Esophagus muscularis mucosa (tissue), 4 donors: ENCODE measurements at regions not wholly inside any gene's neighbourhood (a gene's known extent, or its start where the extent isn't known, plus 50 kb on each side); places are given as distances from the start of the nearest gene placed in this dataset.

Experiments used
- DNase-seq: peaks from one replicate; pipeline ENCODE4 v3.0.0-alpha.2; 2017; ENCODE audit errors: extremely low spot score
- H3K27ac ChIP-seq, 4 donors: fragments of 200-600 bp; sonication (generic); replicated peaks in 1 of 4; 1 replicate in 3 of 4; 2 replicates in 1 of 4; pipeline ENCODE4 v1.5.1; 2016 to 2019; ENCODE audit warnings: mild to moderate bottlenecking in 1 of 4
- H3K27me3 ChIP-seq, 4 donors: fragments of 200-600 bp; sonication (generic); one replicate each; pipeline versions ENCODE4 v1.5.1 to v1.6.0; 2016 to 2019
- H3K36me3 ChIP-seq, 4 donors: fragments of 200-600 bp; sonication (generic); one replicate each; pipeline ENCODE4 v1.5.1; 2016 to 2019
- H3K4me1 ChIP-seq, 4 donors: fragments of 200-600 bp; sonication (generic); one replicate each; pipeline ENCODE4 v1.5.1; 2016 to 2019
- H3K4me3 ChIP-seq, 4 donors: fragments of 200-600 bp; sonication (generic); 1 replicate in 2 of 4; 2 replicates in 2 of 4; pipeline ENCODE4 v1.5.1; 2016 to 2019; ENCODE audit warnings: mild to moderate bottlenecking in 4 of 4, moderate library complexity in 1 of 4
- H3K9me3 ChIP-seq, 4 donors: fragments of 200-600 bp; sonication (generic); 1 replicate in 3 of 4; 2 replicates in 1 of 4; pipeline ENCODE4 v1.5.1; 2016 to 2019
- CTCF ChIP-seq, 3 experiments: fragments of 200-600 bp in 2 of 3; fragments of 450-650 bp in 1 of 3; sonication (generic) in 2 of 3; IDR thresholded peaks; one replicate each; pipeline ENCODE4 v1.5.1; 2017 to 2019; ENCODE audit warnings: antibody characterized with exemption in 3 of 3, mild to moderate bottlenecking in 2 of 3, moderate library complexity in 1 of 3
- EP300 ChIP-seq: sonication (generic); formaldehyde crosslinking; IDR thresholded peaks from one replicate; pipeline ENCODE4 v1.6.1; 2017; ENCODE audit warnings: antibody characterized with exemption
- POLR2A ChIP-seq: fragments of 450-650 bp; IDR thresholded peaks from one replicate; pipeline ENCODE4 v1.6.1; 2017; ENCODE audit warnings: antibody characterized with exemption, moderate library complexity, mild to moderate bottlenecking, low read depth
- POLR2AphosphoS5 ChIP-seq, 2 donors: sonication (generic); formaldehyde crosslinking; IDR thresholded peaks; one replicate each; pipeline ENCODE4 v1.6.1; 2017; ENCODE audit warnings: antibody characterized with exemption in 2 of 2
- whole genome bisulfite sequencing: methylation state at CpG from one replicate; pipeline ENCODE4 v1.1.5; 2018; 5-methylcytosine and 5-hydroxymethylcytosine counted together
- intact Hi-C: fragments of 100-400 bp; cut with DNase I; formaldehyde crosslinking; loops from one replicate; pipeline ENCODE4 v1.15.1; 2023

GRCh38 chr7:54678763-54679489 lies 80.1 kb downstream of the SEC61G start:
- H3K9me3 ChIP-seq, result no peaks in the 10 kb centered on the region
- no peak for TF ChIP-seq POLR2A
- TF ChIP-seq EP300, result no peak
- no peak for TF ChIP-seq POLR2AphosphoS5 (IDR thresholded peaks at IDR 0.05)
- no peak for TF ChIP-seq CTCF (IDR thresholded peaks at IDR 0.05)
- no peaks in the 10 kb centered on the region for H3K27me3 ChIP-seq
- DNase-seq, result no peak
- H3K27ac ChIP-seq, result no peak overlapping the region
- intact Hi-C loops, result no loop called here
- no peaks in the 10 kb centered on the region for H3K36me3 ChIP-seq
- H3K4me3 ChIP-seq, result no peak overlapping the region
- H3K4me1 ChIP-seq, result no peaks in the 10 kb centered on the region
- WGBS, result 92% methylated on average over 6 of the region's 6 CpGs

GRCh38 chr7:54674891-54675290 lies 84.1 kb downstream of the SEC61G start:
- TF ChIP-seq POLR2AphosphoS5 (IDR thresholded peaks at IDR 0.05) (no peak), CTCF (IDR thresholded peaks at IDR 0.05) (no peak), EP300 (no peak), POLR2A (no peak)
- Histone ChIP-seq H3K4me3 (no peak overlapping the region), H3K36me3 (no peaks in the 10 kb centered on the region), H3K27ac (no peak overlapping the region), H3K4me1 (no peaks in the 10 kb centered on the region), H3K9me3 (no peaks in the 10 kb centered on the region), H3K27me3 (peaks cover 0 to 3% (median 0%) of the 10 kb centered on the region in 4 donors)
- intact Hi-C loops, result no loop called here
- WGBS, result 87% methylated on average over 3 of the region's 3 CpGs
- DNase-seq, result no peak

DNA sequence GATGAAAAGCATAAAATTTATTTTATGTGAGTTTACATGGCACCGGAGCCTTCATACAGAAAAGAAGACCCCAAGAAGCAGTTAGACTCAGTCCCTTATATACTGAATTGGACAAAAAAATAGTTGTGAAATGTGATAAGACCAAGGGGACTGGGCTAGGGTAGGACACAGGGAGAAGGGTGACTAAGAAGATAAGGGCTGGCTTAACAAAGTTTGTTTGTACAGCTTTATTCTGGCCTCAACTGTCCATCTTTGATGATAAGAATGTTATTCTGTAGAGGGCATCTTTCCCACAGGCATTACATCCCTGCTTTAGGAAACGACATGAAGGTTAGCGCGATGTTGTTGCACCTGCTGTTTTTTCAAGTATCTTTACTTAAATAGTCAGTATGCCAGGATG lies 86.5 kb downstream of the SEC61G start:
- Histone ChIP-seq H3K27me3 (peaks cover 0 to 3% (median 0%) of the 10 kb centered on the region in 4 donors), H3K36me3 (no peaks in the 10 kb centered on the region), H3K9me3 (no peaks in the 10 kb centered on the region), H3K27ac (no peak overlapping the region), H3K4me1 (no peaks in the 10 kb centered on the region), H3K4me3 (no peak overlapping the region)
- no peak for DNase-seq
- intact Hi-C loops, result no loop called here
- TF ChIP-seq EP300 (no peak), POLR2AphosphoS5 (IDR thresholded peaks at IDR 0.05) (no peak), CTCF (IDR thresholded peaks at IDR 0.05) (no peak), POLR2A (no peak)
- 70% methylated on average over 4 of the region's 4 CpGs for WGBS

DNA sequence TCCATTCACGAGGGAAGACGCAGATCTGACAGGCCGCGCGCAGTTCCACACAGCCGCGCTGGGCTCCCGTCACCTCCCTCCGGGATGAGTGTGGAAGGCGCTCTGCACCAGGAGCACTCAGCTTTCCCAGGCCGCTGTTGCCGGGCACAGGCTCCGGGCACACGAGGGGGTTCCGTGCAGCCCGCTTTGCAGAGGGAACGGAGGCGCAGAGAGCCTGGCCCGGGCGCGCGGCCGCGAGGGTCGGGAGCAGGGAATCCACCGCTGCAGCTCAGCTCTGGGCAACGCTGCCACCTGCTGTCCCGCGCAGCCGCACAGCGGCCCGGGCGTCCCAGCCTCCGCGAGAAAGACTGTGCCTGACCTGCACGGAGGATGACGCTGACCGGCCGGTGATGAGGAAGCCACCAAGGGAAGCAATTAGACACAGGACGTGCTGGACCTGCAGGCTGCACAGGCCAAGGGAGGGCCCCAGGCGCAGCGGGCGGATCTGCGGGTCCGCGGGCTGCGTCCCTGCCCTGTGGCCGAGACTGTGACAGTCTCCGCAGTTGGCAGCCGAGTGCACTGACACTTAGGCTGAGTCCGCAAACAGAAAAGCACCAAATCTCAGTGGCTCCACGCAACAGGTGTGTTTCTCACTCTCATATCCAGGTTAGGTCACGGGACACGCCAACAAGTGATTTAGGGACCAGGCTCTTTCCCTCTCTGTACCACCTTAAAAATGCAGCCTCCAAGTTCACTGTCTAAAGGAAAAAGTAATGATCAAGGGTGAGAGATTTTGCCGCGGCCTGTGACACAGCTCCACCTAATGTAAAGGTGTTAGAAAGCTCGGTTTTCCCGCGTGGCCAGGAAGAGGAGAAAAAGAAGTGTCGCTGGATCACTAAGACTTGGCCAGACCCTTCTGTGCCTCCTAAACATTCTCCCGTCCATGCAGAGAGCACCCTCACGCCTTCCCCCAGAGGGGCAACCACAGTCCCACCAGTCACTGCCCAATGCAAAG lies 94.5 kb downstream of the SEC61G start:
- TF ChIP-seq CTCF (IDR thresholded peaks at IDR 0.05), result peak; percentile 29 to 53 (median 40)
- no peak for TF ChIP-seq POLR2AphosphoS5 (IDR thresholded peaks at IDR 0.05)
- no peak for DNase-seq
- Histone ChIP-seq H3K4me1 (peaks cover 6 to 13% (median 12%) of the 10 kb centered on the region in 4 donors), H3K9me3 (no peaks in the 10 kb centered on the region), H3K36me3 (no peaks in the 10 kb centered on the region), H3K27ac (no peak overlapping the region), H3K4me3 (peak overlapping the region; percentile 49 to 57 (median 52)), H3K27me3 (peaks cover 0 to 29% (median 0%) of the 10 kb centered on the region in 4 donors)
- WGBS, result 26% methylated on average over 16 of the region's 62 CpGs
- intact Hi-C loops, result no loop called here
